ENCODE measurements at regions not wholly inside any gene's neighbourhood (a gene's known extent, or its start where the extent isn't known, plus 50 kb on each side); places are given as distances from the start of the nearest gene placed in this dataset.

DNA sequence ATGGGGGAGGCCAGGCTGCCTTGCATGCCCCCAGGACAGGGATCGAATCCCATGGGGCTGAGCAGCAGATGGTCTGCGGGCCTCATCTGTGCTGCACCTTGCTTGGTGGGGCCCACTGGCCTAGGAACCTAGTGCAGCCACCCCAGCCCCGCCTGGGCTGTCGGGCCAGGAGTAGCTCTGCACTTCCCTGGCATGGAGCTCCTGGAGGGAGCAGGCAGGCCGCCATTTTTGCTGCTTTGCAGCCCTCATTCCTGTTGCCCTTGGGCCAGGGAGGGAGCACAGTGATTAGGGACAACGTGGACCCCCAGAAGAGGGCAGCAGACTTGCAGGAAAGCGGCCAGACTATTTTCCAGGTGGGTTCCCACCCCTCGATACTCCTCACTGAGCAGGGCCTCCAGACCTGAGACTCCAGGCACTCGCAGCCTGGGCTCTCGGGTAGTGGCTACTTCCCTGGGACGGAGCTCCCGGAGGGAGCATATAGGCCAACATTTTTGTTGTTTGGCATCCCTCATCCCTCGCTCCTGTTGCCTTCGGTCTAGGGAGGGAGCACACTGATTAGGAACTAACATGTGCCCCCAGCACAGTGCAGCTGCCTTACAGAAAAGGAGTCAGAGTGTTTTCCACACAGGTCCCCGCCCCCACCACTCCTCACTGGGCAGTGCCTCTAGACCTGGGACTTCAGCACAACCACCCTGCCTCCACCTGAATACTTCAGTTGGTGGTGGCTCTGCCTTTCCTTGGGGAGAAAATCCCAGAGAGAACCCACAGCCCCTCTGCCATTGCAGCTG lies 99.5 kb downstream of the MAIP1 start:
- DNase-seq (ENCODE audit: low read depth), result no peak

- no peak for DNase-seq (ENCODE audit: low read depth)
Measured at GRCh38 chr2:200056105-200056504, 100.7 kb downstream of the MAIP1 start.

DNA sequence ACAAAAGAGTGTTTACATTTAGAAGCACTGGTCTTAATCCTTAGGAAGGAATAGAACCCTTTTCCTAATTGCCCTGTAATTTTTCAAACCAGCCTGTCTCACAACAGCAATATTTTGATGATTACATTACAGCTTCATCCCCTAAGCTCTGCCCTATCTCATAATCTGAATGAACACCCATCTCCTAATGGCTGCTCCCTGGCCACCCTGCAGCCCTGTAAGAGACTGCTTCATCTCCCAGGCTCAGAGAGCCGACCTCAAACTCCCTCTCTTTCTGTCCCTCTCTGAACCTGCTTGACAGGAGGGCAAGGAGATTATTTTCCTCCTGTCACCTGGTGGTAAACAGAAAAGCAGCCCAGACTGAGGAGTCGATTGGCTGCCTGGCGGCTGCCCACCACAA lies 107.8 kb downstream of the MAIP1 start:
- DNase-seq (ENCODE audit: low read depth), result no peak

GRCh38 chr2:200064879-200065278 lies 109.5 kb downstream of the MAIP1 start:
- no peak for DNase-seq (ENCODE audit: low read depth)

GRCh38 chr2:200065477-200065876 lies 110.1 kb downstream of the MAIP1 start:
- no peak for DNase-seq (ENCODE audit: low read depth)

DNA sequence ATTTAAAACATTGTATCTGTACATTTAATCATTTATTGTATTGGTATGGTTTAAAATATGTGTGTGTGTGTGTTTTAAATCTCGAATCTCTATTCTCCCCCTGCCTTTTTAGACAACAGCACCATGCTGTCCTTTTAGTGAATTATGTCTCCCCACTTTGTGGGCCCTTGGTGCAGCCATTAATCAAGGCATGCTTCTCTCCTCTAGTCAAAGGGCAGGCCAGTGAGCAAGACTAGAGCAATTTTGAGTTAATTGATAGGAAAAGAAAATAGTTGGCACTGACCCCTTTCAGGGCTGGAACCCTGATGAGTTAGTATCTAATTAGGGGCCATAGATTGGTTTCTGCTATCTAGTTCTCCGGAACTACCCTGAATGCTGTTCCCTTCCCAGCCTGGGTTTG lies 111.0 kb downstream of the MAIP1 start:
- DNase-seq (ENCODE audit: low read depth), result no peak

- DNase-seq (ENCODE audit: low read depth), result no peak
Measured at GRCh38 chr2:200068642-200069041, 113.3 kb downstream of the MAIP1 start.

DNA sequence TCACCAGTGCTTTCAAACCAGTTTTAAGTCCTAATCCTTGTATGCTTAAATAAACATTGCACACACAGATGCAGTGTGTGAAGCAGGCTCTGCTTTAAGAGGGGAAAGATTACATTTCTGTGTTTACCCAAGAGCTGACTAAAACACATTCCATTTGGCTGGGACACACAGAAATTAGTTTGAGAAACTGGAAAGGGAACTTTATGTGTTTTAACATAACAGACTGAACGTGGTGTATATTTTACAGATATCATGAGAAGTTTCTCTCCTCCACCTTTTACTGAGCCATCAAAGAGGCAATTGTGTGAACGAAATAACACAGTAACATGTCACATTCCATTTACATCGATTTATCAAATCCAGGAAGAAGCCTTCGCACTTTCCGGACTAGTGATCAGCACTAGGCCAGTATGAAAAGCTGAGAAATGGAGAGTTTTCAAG lies 121.8 kb downstream of the MAIP1 start:
- DNase-seq (ENCODE audit: low read depth), result peak; percentile 48

DNA sequence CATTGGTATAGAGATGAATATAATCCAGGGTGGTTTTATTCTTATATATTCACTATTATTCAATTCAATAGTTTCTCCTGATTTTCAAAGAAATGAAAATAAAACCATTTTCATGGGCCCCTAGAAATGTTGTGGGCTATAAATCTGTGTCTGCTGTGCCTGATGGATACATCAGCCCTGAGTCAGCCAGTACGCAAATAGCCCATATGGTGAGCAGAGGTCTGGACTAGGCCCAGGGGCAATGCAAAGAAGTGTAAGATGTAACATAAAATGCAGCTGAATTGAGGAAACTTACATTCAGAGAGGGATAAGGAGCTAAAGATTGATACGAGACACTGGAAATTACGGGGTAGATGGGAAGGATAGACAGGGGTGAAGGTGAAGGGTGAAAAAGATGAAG lies 122.5 kb downstream of the MAIP1 start:
- DNase-seq (ENCODE audit: low read depth), result no peak

DNA sequence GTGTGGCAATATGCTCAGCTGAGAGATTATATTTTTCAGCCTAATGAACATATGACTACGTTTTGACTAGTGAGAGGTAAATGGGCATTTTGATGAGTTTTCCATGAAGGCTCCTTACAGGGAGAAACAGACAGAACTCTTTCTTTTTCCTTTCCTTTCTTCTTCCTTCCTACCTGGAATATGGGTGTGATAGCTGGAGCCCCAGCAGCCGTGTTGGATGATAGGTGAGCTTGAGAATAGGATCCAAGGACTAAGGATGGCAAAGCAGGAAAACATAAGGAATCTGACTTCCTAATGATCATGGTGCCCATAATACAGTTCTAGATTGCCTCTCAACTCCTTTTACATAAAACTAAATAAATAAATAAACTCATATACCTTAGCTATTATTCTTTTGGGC lies 124.0 kb downstream of the MAIP1 start:
- DNase-seq (ENCODE audit: low read depth), result no peak

- DNase-seq (ENCODE audit: low read depth), result no peak
Measured at GRCh38 chr2:200081236-200081635, 125.9 kb downstream of the MAIP1 start.

DNA sequence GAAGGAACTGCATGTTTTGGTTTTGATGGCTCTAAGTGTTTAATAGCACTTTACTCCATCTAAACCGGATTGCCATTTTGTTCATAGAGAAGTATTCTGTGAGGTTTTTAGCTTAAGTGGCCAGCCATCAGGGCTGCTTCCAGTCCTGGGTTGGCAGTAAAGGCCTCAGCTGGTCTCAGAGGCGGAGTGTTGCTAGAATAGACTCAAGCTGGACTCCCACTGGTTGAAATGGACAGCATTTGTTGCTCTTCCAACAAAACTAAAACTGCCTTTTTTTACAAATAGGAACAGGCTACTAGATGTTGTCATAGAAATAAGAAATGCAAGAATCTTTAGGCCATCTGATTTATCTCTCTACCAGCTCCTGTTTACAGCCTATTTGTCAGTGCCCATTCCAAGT lies 126.4 kb downstream of the MAIP1 start:
- no peak for DNase-seq (ENCODE audit: low read depth)

DNA sequence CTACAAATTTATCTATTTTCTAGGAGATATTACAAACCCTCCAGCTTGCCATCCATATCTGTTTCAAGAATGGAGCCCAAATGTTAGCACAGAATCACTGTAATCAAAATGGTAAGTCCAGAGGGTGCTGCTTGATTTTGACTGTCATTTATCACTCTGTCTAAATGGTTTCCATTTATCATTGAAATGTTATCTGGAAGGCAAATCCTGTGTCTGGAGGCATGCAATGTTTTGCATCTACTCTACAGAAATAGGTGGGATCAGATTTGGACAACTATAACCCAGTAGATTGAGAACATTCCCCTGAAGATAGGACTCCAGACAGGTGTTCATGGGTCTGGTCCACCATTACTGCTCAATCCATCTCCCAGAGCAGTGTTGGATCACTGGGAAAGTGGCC lies 128.7 kb downstream of the MAIP1 start:
- no peak for DNase-seq (ENCODE audit: low read depth)

DNA sequence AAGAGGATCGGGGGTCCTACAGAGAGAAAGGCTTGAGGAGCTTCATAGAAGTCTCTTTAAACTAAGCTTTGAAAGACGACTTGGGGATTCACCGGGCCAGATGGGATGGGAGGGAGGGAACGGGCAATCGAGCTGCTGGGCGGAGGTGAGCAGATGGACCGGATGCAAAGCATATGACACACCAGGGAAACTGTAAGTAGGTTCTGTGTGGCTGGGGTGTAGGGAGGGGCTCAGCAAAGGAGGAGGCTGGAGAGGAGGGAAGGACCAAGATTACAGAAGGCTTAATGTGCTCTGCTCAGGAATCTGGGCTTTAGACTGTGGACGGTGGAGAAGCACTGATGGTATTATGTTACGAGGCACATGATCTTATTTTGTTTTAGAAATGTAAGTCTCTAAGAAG lies 131.5 kb downstream of the MAIP1 start:
- DNase-seq (ENCODE audit: low read depth), result no peak

DNA sequence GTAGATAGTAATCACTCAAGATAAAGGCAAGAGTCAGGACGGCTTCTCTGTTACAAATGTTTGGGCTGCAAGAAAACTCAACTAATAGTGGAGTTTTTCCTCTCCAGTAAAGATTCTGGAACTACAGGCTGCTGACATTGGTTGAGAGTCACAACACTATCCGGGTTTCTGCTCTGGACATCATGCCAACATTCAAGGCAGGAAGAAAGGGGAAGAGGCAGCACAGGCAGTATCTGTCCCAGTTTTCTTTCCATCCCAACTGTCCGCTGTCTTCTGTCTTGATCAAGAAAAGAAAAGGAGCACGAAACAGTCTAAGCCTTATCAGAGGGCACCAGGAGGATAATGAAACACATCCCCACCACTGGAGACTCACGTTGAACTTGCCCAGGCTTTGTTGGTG lies 132.1 kb downstream of the MAIP1 start:
- DNase-seq (ENCODE audit: low read depth), result no peak

DNA sequence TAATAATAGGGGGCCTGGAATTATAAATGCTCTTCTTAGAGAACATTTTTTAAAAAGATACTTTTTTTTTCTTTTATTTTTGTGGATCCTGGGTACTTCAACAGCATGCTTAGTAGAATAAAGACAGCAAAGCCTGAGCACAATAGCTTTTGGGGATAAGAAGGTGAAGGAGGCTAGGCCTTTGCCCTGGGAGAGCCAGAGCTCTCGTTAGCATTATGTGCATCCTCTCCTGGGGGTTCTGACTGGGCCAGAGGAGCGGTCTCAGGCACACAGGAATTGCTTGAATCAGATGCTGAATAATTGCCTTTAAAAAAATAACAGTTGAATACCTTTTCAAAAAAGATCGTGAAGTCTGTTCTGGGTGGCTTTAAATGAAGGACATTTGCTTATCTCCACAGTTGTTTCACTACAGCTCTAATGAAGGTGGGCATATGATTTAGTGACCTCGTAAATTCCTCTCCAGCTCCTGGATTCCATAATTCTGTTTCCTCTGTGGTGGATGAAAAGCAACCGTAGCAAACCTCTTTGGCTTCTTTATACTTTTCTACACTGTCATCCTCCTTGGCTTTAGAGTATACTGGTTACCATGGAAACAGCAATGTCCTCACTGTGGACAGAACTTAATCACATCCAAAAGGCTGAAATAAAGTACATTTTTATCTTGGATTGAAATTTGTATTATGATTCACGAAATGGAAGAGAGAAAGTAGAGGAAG lies 133.8 kb downstream of the MAIP1 start:
- no peak for DNase-seq (ENCODE audit: low read depth)

DNA sequence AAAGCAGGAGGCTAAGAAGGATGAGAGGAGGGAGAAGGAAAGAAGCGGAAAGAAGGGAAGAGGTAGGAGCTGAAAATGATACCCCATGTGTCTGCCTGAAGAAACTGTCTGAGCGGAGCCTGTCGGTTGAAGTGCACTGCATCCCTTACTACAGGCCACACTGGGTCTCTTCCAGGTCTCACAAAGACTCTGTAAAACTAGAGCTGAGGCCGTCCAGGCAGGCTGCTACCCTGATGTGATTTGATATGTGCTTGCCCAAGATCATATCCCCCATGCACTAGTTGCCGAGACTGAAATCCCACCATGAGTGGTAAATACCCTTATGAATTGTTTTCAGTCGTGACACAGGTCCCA lies 134.4 kb downstream of the MAIP1 start:
- DNase-seq (ENCODE audit: low read depth), result no peak

DNA sequence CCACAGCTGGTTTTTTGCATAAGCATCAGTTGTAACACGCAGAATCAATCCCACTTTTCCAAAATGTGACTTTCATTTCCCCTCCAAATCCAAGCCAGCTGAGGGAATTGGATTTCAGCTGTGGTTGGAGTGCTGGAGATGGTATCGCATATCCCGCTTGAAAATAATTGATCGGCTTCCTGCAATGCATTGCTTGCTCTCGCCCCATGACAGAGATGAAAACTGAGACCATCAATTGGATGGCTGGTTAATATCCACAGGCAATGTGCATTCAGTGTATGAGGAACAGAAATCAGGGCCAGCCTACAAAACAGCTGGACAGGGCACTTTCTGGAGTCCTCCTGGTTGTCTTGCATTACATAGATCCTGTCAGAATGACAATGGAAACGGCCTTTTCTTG lies 135.3 kb downstream of the MAIP1 start:
- no peak for DNase-seq (ENCODE audit: low read depth)

- no peak for DNase-seq (ENCODE audit: low read depth)
Measured at GRCh38 chr2:200091126-200091525, 135.7 kb downstream of the MAIP1 start.

DNA sequence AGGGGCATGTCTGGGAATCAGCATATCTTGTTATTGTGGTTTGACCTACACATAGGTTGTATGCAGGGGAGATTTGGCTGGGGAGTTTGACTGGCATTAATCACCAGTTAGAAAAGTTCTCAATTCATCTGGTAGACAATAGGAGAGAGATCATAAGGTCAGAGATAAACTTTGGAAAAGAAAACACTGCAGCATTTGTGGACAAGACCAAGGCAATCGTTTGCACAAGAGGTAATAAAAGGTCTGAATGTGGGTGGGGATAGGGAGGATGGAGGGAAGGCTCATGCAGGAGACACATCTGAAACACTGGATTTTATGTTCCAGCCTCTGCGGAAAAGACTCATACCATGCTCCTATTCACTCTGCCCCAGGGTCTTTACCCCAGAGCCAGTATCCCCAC lies 136.9 kb downstream of the MAIP1 start:
- DNase-seq (ENCODE audit: low read depth), result no peak

GRCh38 chr2:200095436-200095835 lies 140.1 kb downstream of the MAIP1 start:
- no peak for DNase-seq (ENCODE audit: low read depth)

GRCh38 chr2:200099256-200099655 lies 143.9 kb downstream of the MAIP1 start:
- DNase-seq (ENCODE audit: low read depth), result no peak

DNA sequence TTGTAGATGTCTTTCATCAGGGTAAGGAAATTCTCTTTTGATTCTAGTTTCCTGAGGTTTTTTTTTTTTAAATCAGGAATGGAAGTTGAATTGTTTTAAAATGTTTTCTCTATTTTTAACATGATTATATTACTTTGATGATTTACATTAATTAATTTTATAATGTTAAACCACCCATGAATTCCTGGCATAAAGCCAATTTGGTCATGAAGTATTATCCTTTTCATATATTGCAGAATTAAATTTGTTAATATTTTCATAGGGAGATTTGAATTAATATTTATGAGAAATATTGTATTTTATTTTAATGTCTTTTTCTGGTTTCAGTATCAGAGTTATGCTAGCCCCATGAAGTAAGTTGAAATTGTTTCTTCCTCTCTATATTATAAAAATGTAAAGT lies 144.6 kb downstream of the MAIP1 start:
- no peak for DNase-seq (ENCODE audit: low read depth)

DNA sequence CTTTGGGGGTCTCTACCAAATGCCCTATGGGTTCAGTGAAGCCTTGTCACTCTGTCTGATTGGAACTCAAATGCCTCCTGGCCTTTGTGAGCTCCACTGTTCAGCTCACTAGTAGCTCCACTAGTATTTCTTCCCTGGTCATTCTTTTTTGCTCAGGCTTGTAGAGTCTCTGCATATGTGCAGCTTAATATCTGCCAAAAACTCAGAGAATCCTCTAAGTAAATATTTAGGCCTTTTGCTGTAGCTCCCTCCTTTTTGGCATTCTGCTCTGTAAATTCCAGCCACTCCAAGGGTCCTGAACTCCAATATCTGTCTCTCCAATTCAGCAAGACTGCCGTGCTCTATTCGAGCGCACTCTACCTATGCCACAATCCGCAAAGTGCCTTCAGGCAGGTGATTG lies 146.5 kb downstream of the MAIP1 start:
- no peak for DNase-seq (ENCODE audit: low read depth)
